Neural cell (in vitro differentiated cells): ENCODE measurements at regions not wholly inside any gene's neighbourhood (a gene's known extent, or its start where the extent isn't known, plus 50 kb on each side); places are given as distances from the start of the nearest gene placed in this dataset.

ENCODE experiments used
- H2AFZ ChIP-seq: fragments of 200-600, 300-800 bp; sonication (generic), shearing (Covaris generic); 2 replicates; pipeline ENCODE4 v1.6.0; 2014; ENCODE audit warnings: low read depth, mild to moderate bottlenecking, antibody characterized with exemption, low read length, moderate library complexity
- H3F3A ChIP-seq: fragments of 200-600 bp; shearing (Covaris generic); 2 replicates; pipeline ENCODE4 v1.6.1; 2016; ENCODE audit warnings: mild to moderate bottlenecking, moderate library complexity, mixed read lengths, antibody characterized with exemption, low read length; ENCODE audit not compliant: insufficient read depth, poor library complexity, severe bottlenecking
- H3K27ac ChIP-seq: fragments of 200-600, 300-800 bp; sonication (generic), shearing (Covaris generic); 2 replicates; pipeline ENCODE4 v1.5.1; 2014; ENCODE audit warnings: mild to moderate bottlenecking, low read length, moderate library complexity
- H3K27me3 ChIP-seq: fragments of 300-800, 200-600 bp; sonication (generic), shearing (Covaris generic); 2 replicates; pipeline ENCODE4 v1.6.0; 2014; ENCODE audit warnings: mild to moderate bottlenecking, low read depth, low read length, moderate library complexity; ENCODE audit not compliant: insufficient read depth
- H3K36me3 ChIP-seq: fragments of 300-800, 200-600 bp; sonication (generic), shearing (Covaris generic); 2 replicates; pipeline ENCODE4 v1.5.1; 2014; ENCODE audit warnings: mild to moderate bottlenecking, antibody characterized with exemption, low read length, moderate library complexity; ENCODE audit not compliant: insufficient read depth
- H3K4me2 ChIP-seq: fragments of 300-800, 200-600 bp; sonication (generic), shearing (Covaris generic); 2 replicates; pipeline ENCODE4 v1.6.0; 2014; ENCODE audit warnings: mild to moderate bottlenecking, low read length
- H3K4me3 ChIP-seq: fragments of 300-800, 200-600 bp; sonication (generic), shearing (Covaris generic); 2 replicates; pipeline ENCODE4 v1.5.1; 2014; ENCODE audit warnings: mild to moderate bottlenecking, low read length, moderate library complexity
- H3K79me2 ChIP-seq: fragments of 200-600 bp; shearing (Covaris generic); replicated peaks from 2 replicates; pipeline ENCODE4 v1.6.0; 2014; ENCODE audit warnings: mild to moderate bottlenecking, low read length, moderate library complexity; ENCODE audit not compliant: insufficient read depth
- H3K9ac ChIP-seq: fragments of 300-800, 200-600 bp; sonication (generic), shearing (Covaris generic); 2 replicates; pipeline ENCODE4 v1.6.1; 2016; ENCODE audit warnings: mild to moderate bottlenecking, low read length, mixed read lengths
- H3K9me2 ChIP-seq: fragments of 200-600 bp; shearing (Covaris generic); 2 replicates; pipeline ENCODE4 v1.6.1; 2016; ENCODE audit warnings: mild to moderate bottlenecking, low read length, mixed read lengths; ENCODE audit not compliant: insufficient read depth
- H3K9me3 ChIP-seq: fragments of 200-600, 300-800 bp; sonication (generic), shearing (Covaris generic); 2 replicates; pipeline ENCODE4 v1.6.1; 2016; ENCODE audit warnings: mild to moderate bottlenecking, mixed run types, low read length, moderate library complexity, mixed read lengths
- H4K20me1 ChIP-seq: fragments of 200-600 bp; shearing (Covaris generic); 2 replicates; pipeline ENCODE4 v1.6.1; 2016; ENCODE audit warnings: mild to moderate bottlenecking, mixed run types; ENCODE audit not compliant: insufficient read depth
- EP300 ChIP-seq: fragments of 450-650 bp; conservative IDR thresholded peaks from 2 replicates; pipeline ENCODE4 v1.6.1; 2014; ENCODE audit warnings: antibody characterized with exemption, mild to moderate bottlenecking, moderate library complexity; ENCODE audit not compliant: poor library complexity, severe bottlenecking
- EZH2 ChIP-seq: fragments of 200-600, 300-800 bp; shearing (Covaris generic), sonication (generic); IDR thresholded peaks from 2 replicates; pipeline ENCODE4 v1.6.1; 2014; ENCODE audit warnings: antibody characterized with exemption, low read length, borderline replicate concordance, mild to moderate bottlenecking; ENCODE audit not compliant: insufficient read depth, poor library complexity, severe bottlenecking
- MXI1 ChIP-seq: fragments of 450-650 bp; conservative IDR thresholded peaks from 2 replicates; pipeline ENCODE4 v1.6.1; 2014; ENCODE audit warnings: antibody characterized with exemption, mild to moderate bottlenecking; ENCODE audit not compliant: poor library complexity, severe bottlenecking
- POLR2AphosphoS5 ChIP-seq: IDR thresholded peaks from 2 replicates; pipeline ENCODE4 v1.6.1; 2012
- RAD21 ChIP-seq: fragments of 450-650 bp; conservative IDR thresholded peaks from 2 replicates; pipeline ENCODE4 v1.6.1; 2014; ENCODE audit warnings: antibody characterized with exemption, mild to moderate bottlenecking, moderate library complexity
- REST ChIP-seq: IDR thresholded peaks from 2 replicates; pipeline ENCODE4 v1.6.1; 2012; ENCODE audit warnings: borderline replicate concordance
- SMC3 ChIP-seq: fragments of 450-650 bp; conservative IDR thresholded peaks from 2 replicates; pipeline ENCODE4 v1.6.1; 2014; ENCODE audit warnings: antibody characterized with exemption, mild to moderate bottlenecking, moderate library complexity; ENCODE audit not compliant: poor library complexity
- TAF1 ChIP-seq: IDR thresholded peaks from 2 replicates; pipeline ENCODE4 v1.6.1; 2012; ENCODE audit warnings: low read depth
- TF ChIP-seq, protein P1 (sequence below): fragments of 450-650 bp; IDR thresholded peaks from 2 replicates; pipeline ENCODE4 v1.5.1; 2014; ENCODE audit warnings: antibody characterized with exemption, mild to moderate bottlenecking, moderate library complexity; ENCODE audit not compliant: poor library complexity, severe bottlenecking

DNA sequence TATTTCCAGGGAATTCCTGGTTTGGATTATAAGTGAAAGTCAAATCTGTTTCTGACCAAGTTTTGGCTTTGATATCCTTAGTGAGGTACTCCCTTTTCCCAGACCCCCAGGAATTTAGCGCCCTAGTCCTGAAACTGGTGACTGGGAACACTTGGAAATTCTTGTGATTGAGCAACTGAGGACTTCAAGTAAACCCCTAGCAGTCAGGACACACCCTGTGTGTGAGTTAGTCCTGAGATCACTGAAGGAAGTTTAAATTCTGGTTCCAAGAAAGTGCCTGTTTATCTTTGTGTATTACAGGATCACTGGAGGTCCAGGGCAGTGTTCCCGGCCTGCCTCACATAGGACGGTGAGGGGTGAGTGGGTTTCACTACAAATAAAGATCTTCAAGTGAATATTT is 95.1 kb upstream of the F3 start:
- H3K79me2 ChIP-seq = no peaks in the 10 kb centered on the region
- TF ChIP-seq EZH2 = no peak
- TF ChIP-seq MXI1 = no peak
- TF ChIP-seq, protein P1, sequence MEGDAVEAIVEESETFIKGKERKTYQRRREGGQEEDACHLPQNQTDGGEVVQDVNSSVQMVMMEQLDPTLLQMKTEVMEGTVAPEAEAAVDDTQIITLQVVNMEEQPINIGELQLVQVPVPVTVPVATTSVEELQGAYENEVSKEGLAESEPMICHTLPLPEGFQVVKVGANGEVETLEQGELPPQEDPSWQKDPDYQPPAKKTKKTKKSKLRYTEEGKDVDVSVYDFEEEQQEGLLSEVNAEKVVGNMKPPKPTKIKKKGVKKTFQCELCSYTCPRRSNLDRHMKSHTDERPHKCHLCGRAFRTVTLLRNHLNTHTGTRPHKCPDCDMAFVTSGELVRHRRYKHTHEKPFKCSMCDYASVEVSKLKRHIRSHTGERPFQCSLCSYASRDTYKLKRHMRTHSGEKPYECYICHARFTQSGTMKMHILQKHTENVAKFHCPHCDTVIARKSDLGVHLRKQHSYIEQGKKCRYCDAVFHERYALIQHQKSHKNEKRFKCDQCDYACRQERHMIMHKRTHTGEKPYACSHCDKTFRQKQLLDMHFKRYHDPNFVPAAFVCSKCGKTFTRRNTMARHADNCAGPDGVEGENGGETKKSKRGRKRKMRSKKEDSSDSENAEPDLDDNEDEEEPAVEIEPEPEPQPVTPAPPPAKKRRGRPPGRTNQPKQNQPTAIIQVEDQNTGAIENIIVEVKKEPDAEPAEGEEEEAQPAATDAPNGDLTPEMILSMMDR = no peak
- TF ChIP-seq SMC3 = no peak
- TF ChIP-seq REST = no peak
- no peak for TF ChIP-seq RAD21
- no peak for TF ChIP-seq TAF1
- TF ChIP-seq POLR2AphosphoS5 = no peak
- TF ChIP-seq EP300 = no peak
- H4K20me1 ChIP-seq = no peaks in the 10 kb centered on the region
- H3K36me3 ChIP-seq = no peaks in the 10 kb centered on the region
- no peak overlapping the region for H2AFZ ChIP-seq
- H3K4me3 ChIP-seq = no peak overlapping the region
- no peaks in the 10 kb centered on the region for H3K27me3 ChIP-seq
- no peaks in the 10 kb centered on the region for H3F3A ChIP-seq
- H3K27ac ChIP-seq = no peak overlapping the region
- H3K4me2 ChIP-seq = no peak overlapping the region
- no peaks in the 10 kb centered on the region for H3K9me2 ChIP-seq
- H3K9me3 ChIP-seq = no peaks in the 10 kb centered on the region
- no peak overlapping the region for H3K9ac ChIP-seq

- no peaks in the 10 kb centered on the region for H4K20me1 ChIP-seq
- H3K4me2 ChIP-seq = no peak overlapping the region
- no peak overlapping the region for H3K9ac ChIP-seq
- no peaks in the 10 kb centered on the region for H3K27me3 ChIP-seq
- no peaks in the 10 kb centered on the region for H3K36me3 ChIP-seq
- no peak overlapping the region for H3K27ac ChIP-seq
- no peak overlapping the region for H2AFZ ChIP-seq
- TF ChIP-seq EZH2 (no peak), TAF1 (no peak), MXI1 (no peak), EP300 (no peak), RAD21 (no peak), SMC3 (no peak), POLR2AphosphoS5 (no peak), REST (no peak)
- TF ChIP-seq, protein P1 = no peak
- no peaks in the 10 kb centered on the region for H3K79me2 ChIP-seq
- H3K4me3 ChIP-seq = no peak overlapping the region
- H3K9me2 ChIP-seq = no peaks in the 10 kb centered on the region
- no peaks in the 10 kb centered on the region for H3K9me3 ChIP-seq
- H3F3A ChIP-seq = no peaks in the 10 kb centered on the region
Measured at GRCh38 chr1:94636100-94636499, 94.5 kb upstream of the F3 start.
